Neural progenitor cell (in vitro differentiated cells): ENCODE measurements at regions not wholly inside any gene's neighbourhood (a gene's known extent, or its start where the extent isn't known, plus 50 kb on each side); places are given as distances from the start of the nearest gene placed in this dataset.

Experiments used
- CTCF ChIP-seq: fragments of 200-600 bp; sonication (generic); IDR thresholded peaks from 2 replicates; pipeline ENCODE4 v1.5.1; 2017; ENCODE audit warnings: antibody characterized with exemption, mild to moderate bottlenecking
- EZH2 ChIP-seq: fragments of 200-600 bp; sonication (generic); IDR thresholded peaks from 2 replicates; pipeline ENCODE4 v1.6.1; 2017; ENCODE audit warnings: antibody characterized with exemption, mild to moderate bottlenecking, moderate library complexity

DNA sequence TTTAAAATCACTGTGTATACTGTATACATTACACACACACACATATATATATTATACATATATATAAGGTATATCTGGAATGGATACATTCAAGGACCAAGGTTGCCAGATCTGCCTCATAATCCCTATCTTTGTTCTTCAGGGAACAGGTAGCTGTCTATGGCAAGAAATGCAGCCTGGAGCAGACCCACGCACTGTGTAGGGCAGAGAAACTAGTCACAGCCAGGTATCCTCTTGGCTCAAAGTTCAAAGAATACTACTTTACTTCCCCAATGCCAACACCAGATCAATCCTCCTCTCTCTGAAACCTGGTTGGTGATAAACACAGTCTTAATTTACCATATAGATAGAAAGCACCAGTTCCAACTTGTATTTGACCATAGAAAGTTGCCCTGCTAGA is 313.6 kb downstream of the PRELID2 start:
- TF ChIP-seq CTCF (no peak), EZH2 (no peak)
